RWPE1 (cell line): ENCODE measurements at regions not wholly inside any gene's neighbourhood (a gene's known extent, or its start where the extent isn't known, plus 50 kb on each side); places are given as distances from the start of the nearest gene placed in this dataset.

Experiments
- CTCF ChIA-PET: fragments of 350-600 bp; sonication (Branson Sonifier 250); formaldehyde crosslinking; extraction: SDS; loops from one replicate; lab custom pipeline; 2021; lab: Yijun Ruan, JAX
- POLR2A ChIA-PET: fragments of 400-600 bp; formaldehyde crosslinking; extraction: SDS; loops from one replicate; lab custom pipeline; 2020; ENCODE audit warnings: antibody characterized with exemption; ENCODE audit not compliant: low non-redundant PET; lab: Yijun Ruan, JAX
- DNase-seq: peaks from one replicate; pipeline ENCODE4 v3.0.0; 2012; ENCODE audit warnings: low spot score
- H3K27ac ChIP-seq: fragments of 450-650 bp; 2 replicates; pipeline ENCODE4 v1.5.1; 2017
- CTCF ChIP-seq: fragments of 450-650 bp; conservative IDR thresholded peaks from 2 replicates; pipeline ENCODE4 v1.5.1; 2017; ENCODE audit warnings: low read depth, mild to moderate bottlenecking

GRCh38 chr4:12873351-12873750 lies 610.8 kb downstream of the RAB28 start:
- H3K27ac ChIP-seq = no peak overlapping the region
- TF ChIP-seq CTCF = no peak
- ChIA-PET POLR2A (no interaction called here), CTCF (no interaction called here)
- no peak for DNase-seq

GRCh38 chr4:12861422-12861821 lies 622.7 kb downstream of the RAB28 start:
- POLR2A ChIA-PET = no interaction called here
- CTCF ChIA-PET = no interaction called here
- H3K27ac ChIP-seq = no peak overlapping the region
- DNase-seq = no peak
- no peak for TF ChIP-seq CTCF

DNA sequence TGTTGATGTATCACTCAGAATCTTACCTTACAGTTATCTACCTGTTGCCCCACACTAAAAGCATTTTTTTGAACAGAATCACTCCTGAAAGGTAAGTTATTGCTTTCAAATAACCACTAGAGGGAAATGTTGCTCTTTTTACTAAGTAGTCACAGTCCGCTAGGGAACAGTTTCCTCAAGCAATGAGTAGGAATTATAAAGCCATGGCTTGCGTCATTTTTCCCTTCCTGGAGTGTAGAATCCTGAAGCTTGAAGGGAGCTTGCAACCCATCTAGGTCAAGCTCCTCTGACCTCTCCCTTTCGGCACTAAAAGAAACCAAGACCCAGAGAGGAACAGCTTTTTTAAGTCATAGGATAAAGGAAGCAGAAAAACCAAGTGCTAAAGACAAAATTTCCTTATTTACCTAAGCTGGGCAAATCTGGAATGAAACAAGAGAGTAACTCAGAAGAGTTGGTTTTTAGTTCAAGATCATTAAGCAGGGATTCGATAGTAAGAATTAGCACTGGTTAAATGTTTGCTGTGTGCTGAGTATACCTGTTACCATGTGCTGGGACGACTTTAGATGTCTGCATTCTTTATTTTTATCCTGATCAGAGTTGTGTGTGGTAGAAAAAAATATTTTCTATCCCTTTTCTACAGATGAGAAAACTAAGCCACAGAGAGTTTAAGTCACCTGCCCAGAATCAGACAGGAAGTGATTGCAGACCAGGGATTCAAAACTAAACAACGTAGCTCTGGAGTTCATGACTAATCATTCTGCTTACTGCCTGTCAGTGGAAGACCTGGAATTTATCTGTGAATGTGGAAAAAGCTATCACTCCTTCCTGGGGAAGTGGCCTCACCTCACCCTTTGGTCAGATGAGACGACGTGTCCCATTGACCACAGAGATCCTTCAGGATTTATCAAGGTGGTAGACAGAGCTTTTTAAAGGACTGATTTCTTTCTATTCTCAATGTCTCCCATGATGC lies 631.5 kb downstream of the RAB28 start:
- ChIA-PET POLR2A (no interaction called here), CTCF (interaction anchor here (0.6 to 0.9 kb wide), 6 partner anchors 10 to 806 kb away, joined by 3 to 6 read pairs (median 3); no protein-coding TSS in a partner anchor)
- peak; percentile 54 for TF ChIP-seq CTCF
- DNase-seq = peak; percentile 22
- no peak overlapping the region for H3K27ac ChIP-seq

- DNase-seq = no peak
- ChIA-PET CTCF (no interaction called here), POLR2A (no interaction called here)
- TF ChIP-seq CTCF = no peak
- H3K27ac ChIP-seq = no peak overlapping the region
Observed at GRCh38 chr4:12846368-12846767, 637.8 kb downstream of the RAB28 start.

GRCh38 chr4:12844141-12844540 lies 640.0 kb downstream of the RAB28 start:
- no peak for TF ChIP-seq CTCF
- no peak for DNase-seq
- ChIA-PET POLR2A (no interaction called here), CTCF (no interaction called here)
- H3K27ac ChIP-seq = no peak overlapping the region

GRCh38 chr4:12827966-12828365 lies 656.2 kb downstream of the RAB28 start:
- DNase-seq = no peak
- no peak for TF ChIP-seq CTCF
- CTCF ChIA-PET = no interaction called here
- POLR2A ChIA-PET = no interaction called here
- H3K27ac ChIP-seq = no peak overlapping the region
